BLaER1 treated with 17β-estradiol and CSF1 and Interleukin-3, amounts not matched to agents 10 nM and 100 nM (cell line): ENCODE measurements at regions not wholly inside any gene's neighbourhood (a gene's known extent, or its start where the extent isn't known, plus 50 kb on each side); places are given as distances from the start of the nearest gene placed in this dataset.
A peak's percentile ranks its signal among the peaks of the same experiment; 100 is the strongest.

Experiments
- H3K27ac ChIP-seq, 11 experiments: shearing (Covaris generic); formaldehyde crosslinking; 2 replicates each; pipeline ENCODE4 v1.8.1; 2022
- H3K27me3 ChIP-seq, 11 experiments: shearing (Covaris generic); formaldehyde crosslinking; 2 replicates each; pipeline ENCODE4 v1.8.1; 2022
- H3K36me3 ChIP-seq, 11 experiments: shearing (Covaris generic); formaldehyde crosslinking; 2 replicates each; pipeline ENCODE4 v1.8.1; 2022
- H3K4me1 ChIP-seq, 10 experiments: shearing (Covaris generic); formaldehyde crosslinking; 2 replicates each; pipeline ENCODE4 v1.8.1; 2022
- H3K4me2 ChIP-seq, 11 experiments: shearing (Covaris generic); formaldehyde crosslinking; 2 replicates each; pipeline ENCODE4 v1.8.1; 2022
- H3K4me3 ChIP-seq, 10 experiments: shearing (Covaris generic); formaldehyde crosslinking; 2 replicates each; pipeline ENCODE4 v1.8.1; 2022
- H3K9ac ChIP-seq, 11 experiments: shearing (Covaris generic); formaldehyde crosslinking; 2 replicates each; pipeline ENCODE4 v1.8.1; 2022
- H3K9me3 ChIP-seq, 11 experiments: shearing (Covaris generic); formaldehyde crosslinking; replicated peaks in 1 of 11; 2 replicates each; pipeline ENCODE4 v1.8.1; 2022
- H4K20me1 ChIP-seq, 11 experiments: shearing (Covaris generic); formaldehyde crosslinking; 2 replicates each; pipeline ENCODE4 v1.8.1; 2022
- Cebpa-rat ChIP-seq, 11 experiments: shearing (Covaris generic); IDR thresholded peaks; 2 replicates each; pipeline ENCODE4 v1.8.1; 2022

GRCh38 chr6:225121-225721 lies 67.1 kb upstream of the DUSP22 start:
- Histone ChIP-seq H3K9ac (peak overlapping the region in 2 of 11 experiments; percentile 18 to 39; a peak in 2 of 22 replicates), H3K27me3 (peaks cover 0 to 9% (median 0%) of the 10 kb centered on the region in 11 experiments; a peak in 1 of 22 replicates), H3K27ac (peak overlapping the region in 5 of 11 experiments; percentile 24 to 54 (median 35); a peak in 7 of 22 replicates), H3K36me3 (no peaks in the 10 kb centered on the region), H3K4me2 (peak overlapping the region; percentile 67 to 86 (median 78)), H4K20me1 (no peaks in the 10 kb centered on the region), H3K9me3 (no peaks in the 10 kb centered on the region), H3K4me3 (peak overlapping the region in 2 of 10 experiments; percentile 15 to 21; a peak in 2 of 20 replicates), H3K4me1 (peaks cover 53 to 65% (median 61%) of the 10 kb centered on the region in 10 experiments)
- TF ChIP-seq Cebpa-rat (IDR thresholded peaks at IDR 0.05) = no peak

DNA sequence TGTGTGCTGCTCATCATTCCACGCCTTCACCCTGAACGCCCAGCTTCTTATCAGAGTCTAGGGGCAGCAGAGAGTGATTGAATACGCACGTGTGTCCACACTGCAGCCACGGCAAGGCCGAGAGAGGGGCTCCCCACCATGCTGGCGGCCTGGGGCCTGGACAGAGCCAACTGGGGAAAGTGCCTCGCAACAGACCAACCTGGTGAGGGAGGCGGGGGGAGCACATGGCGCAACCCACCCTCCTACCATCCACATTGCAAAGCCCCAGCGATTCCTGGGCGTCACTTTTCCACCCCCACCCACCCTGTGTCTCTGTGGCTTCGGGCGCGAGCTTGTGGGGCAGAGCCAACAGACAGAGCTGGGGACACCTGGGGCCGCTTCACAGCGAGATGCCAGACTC lies 66.4 kb upstream of the DUSP22 start:
- H3K9ac ChIP-seq = peak overlapping the region in 1 of 11 experiments; percentile 36; a peak in 2 of 22 replicates

GRCh38 chr6:226516-227073 lies 65.7 kb upstream of the DUSP22 start:
- no peak for TF ChIP-seq Cebpa-rat (IDR thresholded peaks at IDR 0.05)
- H3K9me3 ChIP-seq = no peaks in the 10 kb centered on the region
- peaks cover 0 to 9% (median 0%) of the 10 kb centered on the region in 11 experiments; a peak in 1 of 22 replicates for H3K27me3 ChIP-seq
- peaks cover 40 to 51% (median 48%) of the 10 kb centered on the region in 10 experiments for H3K4me1 ChIP-seq
- H3K36me3 ChIP-seq = no peaks in the 10 kb centered on the region
- peak overlapping the region in 2 of 11 experiments; percentile 30 to 36; a peak in 4 of 22 replicates for H3K9ac ChIP-seq
- H3K4me2 ChIP-seq = peak overlapping the region; percentile 49 to 86 (median 73)
- no peak overlapping the region for H3K4me3 ChIP-seq
- no peaks in the 10 kb centered on the region for H4K20me1 ChIP-seq
- peak overlapping the region in 4 of 11 experiments; percentile 33 to 63 (median 52); a peak in 4 of 22 replicates for H3K27ac ChIP-seq

More for the DNA sequence above, 66.4 kb upstream of the DUSP22 start:
- Histone ChIP-seq H3K9me3 (no peaks in the 10 kb centered on the region), H3K27me3 (peaks cover 0 to 9% (median 0%) of the 10 kb centered on the region in 11 experiments; a peak in 1 of 22 replicates), H3K4me3 (no peak overlapping the region), H3K4me2 (peak overlapping the region; percentile 67 to 86 (median 78)), H4K20me1 (no peaks in the 10 kb centered on the region), H3K36me3 (no peaks in the 10 kb centered on the region), H3K27ac (peak overlapping the region in 3 of 11 experiments; percentile 24 to 54 (median 32); a peak in 3 of 22 replicates), H3K4me1 (peaks cover 46 to 58% (median 55%) of the 10 kb centered on the region in 10 experiments)
- no peak for TF ChIP-seq Cebpa-rat (IDR thresholded peaks at IDR 0.05)

DNA sequence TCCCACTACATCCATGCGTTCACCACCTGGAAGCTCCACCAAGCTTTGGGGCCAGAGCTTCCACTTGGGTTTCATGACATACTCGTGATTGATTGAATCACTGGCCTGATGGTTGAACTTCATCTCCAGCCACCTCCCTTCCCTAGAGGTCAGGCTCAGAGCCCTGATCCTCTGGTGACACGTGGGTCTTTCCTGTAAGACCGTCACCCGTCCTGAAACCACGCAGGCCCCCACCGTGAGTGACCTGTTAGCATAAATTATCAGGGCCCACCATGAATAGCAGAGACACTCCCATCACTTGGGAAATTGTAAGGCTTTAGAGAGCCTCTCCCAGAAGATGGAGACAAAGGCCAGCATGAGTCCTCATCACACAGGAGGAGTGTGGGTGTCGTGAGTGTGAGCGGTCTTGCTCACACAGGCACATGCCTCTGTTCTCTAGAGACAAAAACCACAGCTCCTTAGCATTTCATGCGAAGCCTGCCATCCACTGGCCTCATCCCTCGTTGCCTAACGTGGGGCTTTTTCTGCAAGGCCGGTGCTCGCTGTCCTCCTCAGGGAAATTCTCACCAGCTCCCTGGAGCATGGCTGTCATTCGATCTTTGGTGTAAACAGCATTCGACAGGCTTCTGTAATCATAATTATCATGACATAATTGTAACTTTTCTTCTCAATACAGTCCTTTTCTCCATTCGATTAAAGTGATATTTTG lies 65.1 kb upstream of the DUSP22 start:
- H4K20me1 ChIP-seq = no peaks in the 10 kb centered on the region
- H3K27me3 ChIP-seq = peaks cover 0 to 9% (median 0%) of the 10 kb centered on the region in 11 experiments; a peak in 1 of 22 replicates

GRCh38 chr6:227812-228338 lies 64.4 kb upstream of the DUSP22 start:
- Histone ChIP-seq H3K27ac (peak overlapping the region in 5 of 11 experiments; percentile 14 to 64 (median 58); a peak in 8 of 22 replicates), H3K9me3 (no peaks in the 10 kb centered on the region), H3K4me1 (peaks cover 35 to 47% (median 44%) of the 10 kb centered on the region in 10 experiments), H3K9ac (peak overlapping the region in 5 of 11 experiments; percentile 7 to 68 (median 50); a peak in 6 of 22 replicates), H3K36me3 (no peaks in the 10 kb centered on the region), H3K4me3 (no peak overlapping the region), H3K27me3 (peaks cover 0 to 9% (median 0%) of the 10 kb centered on the region in 11 experiments; a peak in 1 of 22 replicates), H3K4me2 (peak overlapping the region; percentile 49 to 86 (median 73)), H4K20me1 (no peaks in the 10 kb centered on the region)
- no peak for TF ChIP-seq Cebpa-rat (IDR thresholded peaks at IDR 0.05)

More for the DNA sequence above, 65.1 kb upstream of the DUSP22 start:
- Histone ChIP-seq H3K36me3 (no peaks in the 10 kb centered on the region), H3K4me2 (peak overlapping the region; percentile 49 to 86 (median 73)), H3K4me1 (peaks cover 33 to 47% (median 42%) of the 10 kb centered on the region in 10 experiments), H3K4me3 (no peak overlapping the region), H3K9ac (peak overlapping the region in 5 of 11 experiments; percentile 7 to 68 (median 50); a peak in 6 of 22 replicates), H3K27ac (peak overlapping the region in 5 of 11 experiments; percentile 14 to 64 (median 60); a peak in 7 of 22 replicates), H3K9me3 (no peaks in the 10 kb centered on the region)
- peak in 4 of 11 experiments; percentile 43 to 95 (median 62); a peak in 4 of 22 replicates for TF ChIP-seq Cebpa-rat (IDR thresholded peaks at IDR 0.05)

- no peaks in the 10 kb centered on the region for H3K9me3 ChIP-seq
- H3K27me3 ChIP-seq = peaks cover 0 to 9% (median 0%) of the 10 kb centered on the region in 11 experiments; a peak in 1 of 22 replicates
- H3K4me2 ChIP-seq = peak overlapping the region in 3 of 11 experiments; percentile 67 to 86 (median 71); a peak in 4 of 22 replicates
- no peak for TF ChIP-seq Cebpa-rat (IDR thresholded peaks at IDR 0.05)
- H3K36me3 ChIP-seq = no peaks in the 10 kb centered on the region
- H3K4me3 ChIP-seq = no peak overlapping the region
- H3K9ac ChIP-seq = no peak overlapping the region
- peaks cover 38 to 53% (median 44%) of the 10 kb centered on the region in 10 experiments for H3K4me1 ChIP-seq
- no peaks in the 10 kb centered on the region for H4K20me1 ChIP-seq
- no peak overlapping the region for H3K27ac ChIP-seq
These were observed 63.2 kb upstream of the DUSP22 start for GRCh38 chr6:228881-229651.

GRCh38 chr6:231779-232178 lies 60.5 kb upstream of the DUSP22 start:
- H3K27me3 ChIP-seq = peaks cover 0 to 9% (median 0%) of the 10 kb centered on the region in 11 experiments; a peak in 1 of 22 replicates
- no peaks in the 10 kb centered on the region for H3K36me3 ChIP-seq
- H3K9me3 ChIP-seq = no peaks in the 10 kb centered on the region
- H4K20me1 ChIP-seq = no peaks in the 10 kb centered on the region
- no peak overlapping the region for H3K27ac ChIP-seq
- H3K4me3 ChIP-seq = no peak overlapping the region
- no peak overlapping the region for H3K4me2 ChIP-seq
- peaks cover 41 to 52% (median 47%) of the 10 kb centered on the region in 10 experiments for H3K4me1 ChIP-seq
- H3K9ac ChIP-seq = no peak overlapping the region
- no peak for TF ChIP-seq Cebpa-rat (IDR thresholded peaks at IDR 0.05)
